HepG2 (cell line): ENCODE measurements at regions not wholly inside any gene's neighbourhood (a gene's known extent, or its start where the extent isn't known, plus 50 kb on each side); places are given as distances from the start of the nearest gene placed in this dataset.

ENCODE experiments used
- ATAC-seq: fragments of 200-7000 bp; cut with Tn5 transposase; 3 replicates; pipeline ENCODE4 v1.9.1; 2020; ENCODE audit warnings: mild to moderate bottlenecking, moderate library complexity
- BruUV-seq: library from RNA; stranded (reverse); fragments of 400-500 nt; replicated peaks from 2 replicates; lab custom pipeline; 2021; lab: Mats Ljungman, UMichigan
- CTCF ChIA-PET: fragments of 300-600 bp; formaldehyde crosslinking; extraction: SDS; loops from one replicate; lab custom pipeline; 2021; ENCODE audit warnings: low total read pairs, inconsistent platforms, low intra/inter-chr PET ratio; lab: Yijun Ruan, JAX
- POLR2A ChIA-PET: fragments of 350-600 bp; sonication (Branson Sonifier 250); formaldehyde crosslinking; loops from one replicate; lab custom pipeline; 2020; ENCODE audit warnings: antibody characterized with exemption, inconsistent platforms; lab: Yijun Ruan, JAX
- DNase-seq: peaks from one replicate; pipeline ENCODE4 v3.0.0-alpha.2; 2015; ENCODE audit warnings: low spot score
- FAIRE-seq: peaks from 3 replicates; lab custom pipeline; 2011; peaks lifted over from hg19 to GRCh38; lab: Jason Lieb, UNC
- H2AFZ ChIP-seq: one replicate; pipeline ENCODE4 v1.6.1; 2011; ENCODE audit warnings: low read length, inconsistent platforms
- H3K27ac ChIP-seq: fragments of 300-600 bp; 3 replicates; pipeline ENCODE4 v1.8.0; 2011; ENCODE audit warnings: mixed run types, mild to moderate bottlenecking, mixed read lengths, low read length, inconsistent platforms; ENCODE audit not compliant: insufficient read depth; ENCODE audit errors: extremely low read length
- H3K27me3 ChIP-seq, 2 experiments: fragments of 200-600 bp in 1 of 2; 2 replicates in 1 of 2; 3 replicates in 1 of 2; pipeline versions ENCODE4 v1.6.0 to v1.8.0; 2011; ENCODE audit warnings: low read length in 2 of 2, mild to moderate bottlenecking in 2 of 2, moderate library complexity in 2 of 2, inconsistent platforms in 1 of 2; ENCODE audit not compliant: insufficient read depth in 2 of 2, control insufficient read depth in 1 of 2
- H3K36me3 ChIP-seq, 2 experiments: fragments of 200-600 bp in 1 of 2; replicated peaks in 1 of 2; 2 replicates in 1 of 2; 3 replicates in 1 of 2; pipeline versions ENCODE4 v1.5.1 to v1.8.0; 2011; ENCODE audit warnings: low read length in 2 of 2, inconsistent platforms in 1 of 2; ENCODE audit not compliant: insufficient read depth in 2 of 2, control insufficient read depth in 1 of 2
- H3K4me1 ChIP-seq: 2 replicates; pipeline ENCODE4 v1.5.1; 2012; ENCODE audit warnings: low read length, inconsistent platforms; ENCODE audit not compliant: insufficient read depth
- H3K4me2 ChIP-seq: 2 replicates; pipeline ENCODE4 v1.6.0; 2011; ENCODE audit warnings: low read depth, low read length, inconsistent platforms
- H3K4me3 ChIP-seq, 3 experiments: fragments of 200-600 bp in 1 of 3; sonication (generic), shearing (Covaris generic) in 1 of 3; replicated peaks in 1 of 3; 2 replicates each; pipeline ENCODE4 v1.5.1; 2011 to 2016; ENCODE audit warnings: low read length in 3 of 3, inconsistent platforms in 2 of 3, low read depth in 2 of 3, mild to moderate bottlenecking in 2 of 3, control low read depth in 1 of 3, mixed read lengths in 1 of 3; ENCODE audit not compliant: insufficient read depth in 1 of 3
- H3K79me2 ChIP-seq: one replicate; pipeline ENCODE4 v1.6.1; 2011; ENCODE audit warnings: low read length, inconsistent platforms; ENCODE audit not compliant: insufficient read depth
- H3K9ac ChIP-seq: 2 replicates; pipeline ENCODE4 v1.6.0; 2011; ENCODE audit warnings: mild to moderate bottlenecking, low read depth, low read length, inconsistent platforms; ENCODE audit not compliant: insufficient read depth
- H3K9me3 ChIP-seq: 2 replicates; pipeline ENCODE4 v1.5.1; 2012; ENCODE audit warnings: mild to moderate bottlenecking, low read length
- H4K20me1 ChIP-seq: 2 replicates; pipeline ENCODE4 v1.6.0; 2011; ENCODE audit warnings: inconsistent platforms, mild to moderate bottlenecking, low read length, moderate library complexity; ENCODE audit not compliant: insufficient read depth
- AGO2 ChIP-seq: fragments of 200-400 bp; formaldehyde crosslinking; optimal IDR thresholded peaks from 2 replicates; pipeline ENCODE3; 2017; ENCODE audit warnings: mild to moderate bottlenecking, low read depth, low read length, moderate library complexity
- ATF7 ChIP-seq, 2 experiments: fragments of 450-650 bp in 1 of 2; sonication (generic) in 1 of 2; formaldehyde crosslinking in 1 of 2; IDR thresholded peaks; 2 replicates each; pipeline versions ENCODE4 v1.4.0 to v1.6.1; 2016 to 2020; ENCODE audit warnings: antibody characterized with exemption in 1 of 2, mild to moderate bottlenecking in 1 of 2, missing genetic modification reagents in 1 of 2
- ISL2 ChIP-seq: sonication (generic); formaldehyde crosslinking; IDR thresholded peaks from 2 replicates; pipeline ENCODE4 v1.5.0; 2020; ENCODE audit warnings: missing genetic modification reagents
- LRRFIP1 ChIP-seq: sonication (generic); formaldehyde crosslinking; conservative IDR thresholded peaks from 2 replicates; pipeline ENCODE4 v1.4.0; 2020; ENCODE audit warnings: missing genetic modification reagents
- MYNN ChIP-seq: sonication (generic); formaldehyde crosslinking; IDR thresholded peaks from 2 replicates; pipeline ENCODE4 v1.4.0; 2020; ENCODE audit warnings: mild to moderate bottlenecking, low read depth, missing genetic modification reagents
- NCOR1 ChIP-seq: fragments of 200-600 bp; sonication (generic); IDR thresholded peaks from 2 replicates; pipeline ENCODE4 v1.7.0; 2017; ENCODE audit warnings: antibody characterized with exemption, low read length, borderline replicate concordance
- ZFAT ChIP-seq: sonication (generic); formaldehyde crosslinking; conservative IDR thresholded peaks from 2 replicates; pipeline ENCODE4 v1.8.1; 2023; ENCODE audit warnings: missing genetic modification reagents, inconsistent platforms
- ZMYM3 ChIP-seq: sonication (generic); formaldehyde crosslinking; IDR thresholded peaks from 2 replicates; pipeline ENCODE4 v1.5.1; 2020; ENCODE audit warnings: mild to moderate bottlenecking, missing genetic modification reagents
- ZNF296 ChIP-seq: sonication (generic); formaldehyde crosslinking; conservative IDR thresholded peaks from 2 replicates; pipeline ENCODE4 v1.5.0; 2020; ENCODE audit warnings: mild to moderate bottlenecking, missing genetic modification reagents
- ZNF768 ChIP-seq: sonication (generic); formaldehyde crosslinking; IDR thresholded peaks from 2 replicates; pipeline ENCODE4 v1.4.0; 2020; ENCODE audit warnings: missing genetic modification reagents
- WGBS: methylation state at CpG from one replicate; pipeline ENCODE4 v1.1.6; 2017; ENCODE audit warnings: low lambda C conversion rate; 5-methylcytosine and 5-hydroxymethylcytosine counted together
- in situ Hi-C: cut with HindIII; loops from 2 replicates; pipeline ENCODE4 v1.10.0; 2017; ENCODE audit warnings: low pct_unique_long_range_greater_than_20kb; ENCODE audit not compliant: extremely low pct_ligation_motif_present
- intact Hi-C: fragments of 100-400 bp; cut with micrococcal nuclease; formaldehyde crosslinking; loops from one replicate; pipeline ENCODE4 v1.10.0; 2022; ENCODE audit not compliant: unreplicated experiment
- TF ChIP-seq, protein P1 (sequence below): sonication (generic); formaldehyde crosslinking; conservative IDR thresholded peaks from 2 replicates; pipeline ENCODE4 v1.4.0; 2020; ENCODE audit warnings: mild to moderate bottlenecking, missing genetic modification reagents, moderate library complexity
- TF ChIP-seq, protein P2 (sequence below): sonication (generic); formaldehyde crosslinking; IDR thresholded peaks from 2 replicates; pipeline ENCODE4 v1.4.0; 2020; ENCODE audit warnings: mild to moderate bottlenecking, missing genetic modification reagents

- CTCF ChIA-PET: no interaction called here
Measured at GRCh38 chr13:56335775-56336174, 804.9 kb upstream of the PRR20A start.

DNA sequence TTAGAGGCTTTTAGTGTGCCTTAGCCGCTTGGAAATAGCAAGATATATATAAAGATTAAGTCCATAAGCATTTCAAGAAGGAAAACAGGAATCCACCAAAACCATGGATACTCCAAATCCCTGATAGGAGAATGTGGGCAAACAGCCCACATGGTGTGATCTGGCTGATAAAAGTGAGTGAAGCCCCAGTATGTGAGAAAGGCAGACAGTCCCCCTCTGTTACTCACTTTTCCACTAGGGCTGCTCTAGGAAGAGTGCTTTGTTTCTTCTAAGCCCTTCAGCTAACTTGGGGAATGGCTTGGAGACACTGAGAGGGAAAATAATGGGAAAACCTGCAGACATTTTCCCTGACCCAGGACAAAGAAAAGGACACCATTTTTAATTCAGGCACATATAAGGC, 802.3 kb upstream of the PRR20A start:
- TF ChIP-seq AGO2 (no peak), ZNF296 (CRISPR knock-in tag) (no peak), ISL2 (no peak), MYNN (CRISPR knock-in tag) (no peak), ZMYM3 (CRISPR knock-in tag) (no peak), LRRFIP1 (CRISPR knock-in tag) (no peak), NCOR1 (no peak)
- TF ChIP-seq, protein P1, sequence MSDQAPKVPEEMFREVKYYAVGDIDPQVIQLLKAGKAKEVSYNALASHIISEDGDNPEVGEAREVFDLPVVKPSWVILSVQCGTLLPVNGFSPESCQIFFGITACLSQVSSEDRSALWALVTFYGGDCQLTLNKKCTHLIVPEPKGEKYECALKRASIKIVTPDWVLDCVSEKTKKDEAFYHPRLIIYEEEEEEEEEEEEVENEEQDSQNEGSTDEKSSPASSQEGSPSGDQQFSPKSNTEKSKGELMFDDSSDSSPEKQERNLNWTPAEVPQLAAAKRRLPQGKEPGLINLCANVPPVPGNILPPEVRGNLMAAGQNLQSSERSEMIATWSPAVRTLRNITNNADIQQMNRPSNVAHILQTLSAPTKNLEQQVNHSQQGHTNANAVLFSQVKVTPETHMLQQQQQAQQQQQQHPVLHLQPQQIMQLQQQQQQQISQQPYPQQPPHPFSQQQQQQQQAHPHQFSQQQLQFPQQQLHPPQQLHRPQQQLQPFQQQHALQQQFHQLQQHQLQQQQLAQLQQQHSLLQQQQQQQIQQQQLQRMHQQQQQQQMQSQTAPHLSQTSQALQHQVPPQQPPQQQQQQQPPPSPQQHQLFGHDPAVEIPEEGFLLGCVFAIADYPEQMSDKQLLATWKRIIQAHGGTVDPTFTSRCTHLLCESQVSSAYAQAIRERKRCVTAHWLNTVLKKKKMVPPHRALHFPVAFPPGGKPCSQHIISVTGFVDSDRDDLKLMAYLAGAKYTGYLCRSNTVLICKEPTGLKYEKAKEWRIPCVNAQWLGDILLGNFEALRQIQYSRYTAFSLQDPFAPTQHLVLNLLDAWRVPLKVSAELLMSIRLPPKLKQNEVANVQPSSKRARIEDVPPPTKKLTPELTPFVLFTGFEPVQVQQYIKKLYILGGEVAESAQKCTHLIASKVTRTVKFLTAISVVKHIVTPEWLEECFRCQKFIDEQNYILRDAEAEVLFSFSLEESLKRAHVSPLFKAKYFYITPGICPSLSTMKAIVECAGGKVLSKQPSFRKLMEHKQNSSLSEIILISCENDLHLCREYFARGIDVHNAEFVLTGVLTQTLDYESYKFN: no peak
- Histone ChIP-seq H3K27ac (no peak overlapping the region), H2AFZ (no peak overlapping the region), H3K9me3 (peaks cover 80% of the 10 kb centered on the region), H3K27me3 (no peaks in the 10 kb centered on the region), H3K36me3 (no peaks in the 10 kb centered on the region), H3K4me2 (no peak overlapping the region), H3K79me2 (no peaks in the 10 kb centered on the region), H3K9ac (no peak overlapping the region), H3K4me1 (no peaks in the 10 kb centered on the region), H4K20me1 (no peaks in the 10 kb centered on the region), H3K4me3 (no peak overlapping the region)
- POLR2A ChIA-PET: no interaction called here
- in situ Hi-C loops (no loop called here), intact Hi-C loops (no loop called here)
- DNase-seq (no peak), FAIRE-seq (no peak), ATAC-seq (no peak)
- 0% methylated on average over 1 of the region's 1 CpG for WGBS
- CTCF ChIA-PET: no interaction called here
- BruUV-seq: no TSS peak

More at GRCh38 chr13:56335775-56336174, 804.9 kb upstream of the PRR20A start:
- DNase-seq (no peak), ATAC-seq (no peak), FAIRE-seq (no peak)
- Histone ChIP-seq H4K20me1 (no peaks in the 10 kb centered on the region), H3K79me2 (no peaks in the 10 kb centered on the region), H3K27ac (no peak overlapping the region), H3K27me3 (no peaks in the 10 kb centered on the region), H3K9ac (no peak overlapping the region), H2AFZ (no peak overlapping the region), H3K9me3 (peaks cover 65% of the 10 kb centered on the region), H3K4me1 (no peaks in the 10 kb centered on the region), H3K4me3 (no peak overlapping the region), H3K36me3 (no peaks in the 10 kb centered on the region), H3K4me2 (no peak overlapping the region)
- 38% methylated on average over 1 of the region's 1 CpG for WGBS
- no TSS peak for BruUV-seq
- in situ Hi-C loops (no loop called here), intact Hi-C loops (no loop called here)
- TF ChIP-seq, protein P2, sequence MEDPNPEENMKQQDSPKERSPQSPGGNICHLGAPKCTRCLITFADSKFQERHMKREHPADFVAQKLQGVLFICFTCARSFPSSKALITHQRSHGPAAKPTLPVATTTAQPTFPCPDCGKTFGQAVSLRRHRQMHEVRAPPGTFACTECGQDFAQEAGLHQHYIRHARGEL (CRISPR knock-in tag): no peak
- TF ChIP-seq ATF7 (IDR thresholded peaks at IDR 0.05) (peak; percentile 72), ATF7 (CRISPR knock-in tag; IDR thresholded peaks at IDR 0.05) (no peak), ZNF768 (CRISPR knock-in tag) (no peak), ZFAT (no peak)
- POLR2A ChIA-PET: no interaction called here
